ENCODE measurements at regions not wholly inside any gene's neighbourhood (a gene's known extent, or its start where the extent isn't known, plus 50 kb on each side); places are given as distances from the start of the nearest gene placed in this dataset.

DNA sequence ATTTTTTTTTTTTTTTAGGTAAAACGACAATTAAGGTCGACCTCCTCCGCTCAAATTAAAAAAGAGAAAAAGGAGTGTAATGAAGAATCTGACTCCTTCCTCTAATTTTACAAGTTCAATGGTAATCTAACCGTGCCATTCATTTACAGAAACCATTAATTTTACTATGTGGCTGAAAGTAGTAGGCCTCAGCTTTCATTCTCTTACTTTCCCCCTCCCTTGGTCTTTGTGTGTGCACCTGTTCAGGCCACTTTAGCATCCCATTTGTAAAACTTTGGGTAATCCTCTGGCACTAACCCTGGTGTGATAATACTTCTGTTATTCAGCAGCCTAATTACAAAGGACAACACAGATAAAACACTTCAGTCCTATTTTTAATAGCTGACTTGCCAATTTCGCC, 128.1 kb downstream of the ASCL1 start:
- no peaks in the 10 kb centered on the region; the same call in 1 of the 3 replicates for H3K9me3 ChIP-seq
- no peaks in the 10 kb centered on the region for H3K4me1 ChIP-seq
- no peak overlapping the region for H3K4me3 ChIP-seq
- ATAC-seq (no peak), DNase-seq (ENCODE audit: low read depth in 1 of 2, low spot score in 1 of 2) (no peak), FAIRE-seq (no peak)
- no peak for TF ChIP-seq HOXB13 (CRISPR knock-in tag; IDR thresholded peaks at IDR 0.05; ENCODE audit: low read depth)
- TF ChIP-seq TFCP2L1 (CRISPR knock-in tag; IDR thresholded peaks at IDR 0.05): no peak
- no peak for TF ChIP-seq CHD2 (IDR thresholded peaks at IDR 0.05; ENCODE audit: low read length, partially characterized antibody)
- TF ChIP-seq CEBPB (IDR thresholded peaks at IDR 0.05): no peak
- no peak for TF ChIP-seq MAZ (IDR thresholded peaks at IDR 0.05; ENCODE audit: borderline replicate concordance, low read depth, low read length)
- no peak for TF ChIP-seq FOXS1 (CRISPR knock-in tag; IDR thresholded peaks at IDR 0.05)
- no peak for TF ChIP-seq NFE2L2 (conservative IDR thresholded peaks at IDR 0.05; ENCODE audit: low read length)
- TF ChIP-seq PHF8 (IDR thresholded peaks at IDR 0.05; ENCODE audit: borderline replicate concordance, low read depth): no peak
- TF ChIP-seq RAD21 (conservative IDR thresholded peaks at IDR 0.05 in 1 of 2, IDR thresholded peaks at IDR 0.05 in 1 of 2): no peak
- no peak for TF ChIP-seq FOSL2 (IDR thresholded peaks at IDR 0.05)
- no peak for TF ChIP-seq FOSL2 (CRISPR knock-in tag; IDR thresholded peaks at IDR 0.05)
- TF ChIP-seq BCL3 (IDR thresholded peaks at IDR 0.05): no peak
- TF ChIP-seq REST (IDR thresholded peaks at IDR 0.05): no peak
- TF ChIP-seq HOXB5 (CRISPR knock-in tag; IDR thresholded peaks at IDR 0.05): no peak
- no peak overlapping the region for H3K27ac ChIP-seq
- CTCF ChIA-PET: interaction anchor here (1.2 to 1.4 kb wide), 2 partner anchors 8 to 20 kb away, joined by 3 to 5 read pairs; no protein-coding TSS in a partner anchor
- WGBS (ENCODE audit: missing lambda C conversion rate): 12% methylated on average over 5 of the region's 5 CpGs
- no peak overlapping the region for H3K4me2 ChIP-seq
- POLR2A ChIA-PET: no interaction called here

DNA sequence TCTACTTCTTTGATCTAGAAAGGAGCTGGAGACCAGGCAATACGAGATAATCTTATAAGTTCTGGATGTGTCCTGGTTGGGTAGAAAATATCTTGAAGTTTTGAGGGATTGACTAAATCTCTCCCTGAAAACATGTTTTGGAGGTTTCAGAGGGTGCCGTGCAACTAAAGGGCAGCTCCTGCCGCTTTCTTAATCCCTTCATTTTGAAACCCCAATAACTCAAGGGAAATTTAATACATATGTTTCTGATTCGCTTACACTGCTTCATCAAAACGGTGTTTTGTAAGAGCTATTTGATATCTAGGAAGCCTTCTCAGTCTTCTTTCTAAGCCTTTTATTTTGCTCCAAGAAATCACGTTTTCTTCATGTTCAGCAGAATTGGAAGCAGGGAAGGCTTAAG, 129.0 kb downstream of the ASCL1 start:
- ChIA-PET CTCF (interaction anchor here (1.2 kb wide), 1 partner anchor 21 kb away, joined by 3 read pairs; no protein-coding TSS in a partner anchor), POLR2A (no interaction called here)
- H3K4me3 ChIP-seq: no peak overlapping the region
- no peaks in the 10 kb centered on the region for H3K4me1 ChIP-seq
- no peak for ATAC-seq
- H3K4me2 ChIP-seq: no peak overlapping the region
- no peaks in the 10 kb centered on the region; the same call in 1 of the 3 replicates for H3K9me3 ChIP-seq
- H3K27ac ChIP-seq: no peak overlapping the region
- no peak for DNase-seq (ENCODE audit: low read depth in 1 of 2, low spot score in 1 of 2)
- TF ChIP-seq POLR2AphosphoS2 (conservative IDR thresholded peaks at IDR 0.05; ENCODE audit: low read length) (no peak), FOSB (CRISPR knock-in tag; IDR thresholded peaks at IDR 0.05) (no peak), GATA3 (IDR thresholded peaks at IDR 0.05; ENCODE audit: borderline replicate concordance) (no peak), FOSL2 (IDR thresholded peaks at IDR 0.05) (no peak), FOSL2 (CRISPR knock-in tag; IDR thresholded peaks at IDR 0.05) (no peak), NPAS2 (CRISPR knock-in tag; IDR thresholded peaks at IDR 0.05; ENCODE audit: borderline replicate concordance) (no peak), ATOH8 (CRISPR knock-in tag; IDR thresholded peaks at IDR 0.05; ENCODE audit: low read depth) (no peak), JUNB (IDR thresholded peaks at IDR 0.05) (no peak), SREBF2 (IDR thresholded peaks at IDR 0.05) (no peak), BHLHE40 (IDR thresholded peaks at IDR 0.05; ENCODE audit: low read depth, low read length) (no peak), RAD21 (conservative IDR thresholded peaks at IDR 0.05 in 1 of 2, IDR thresholded peaks at IDR 0.05 in 1 of 2) (no peak)
- TF ChIP-seq, protein P1, sequence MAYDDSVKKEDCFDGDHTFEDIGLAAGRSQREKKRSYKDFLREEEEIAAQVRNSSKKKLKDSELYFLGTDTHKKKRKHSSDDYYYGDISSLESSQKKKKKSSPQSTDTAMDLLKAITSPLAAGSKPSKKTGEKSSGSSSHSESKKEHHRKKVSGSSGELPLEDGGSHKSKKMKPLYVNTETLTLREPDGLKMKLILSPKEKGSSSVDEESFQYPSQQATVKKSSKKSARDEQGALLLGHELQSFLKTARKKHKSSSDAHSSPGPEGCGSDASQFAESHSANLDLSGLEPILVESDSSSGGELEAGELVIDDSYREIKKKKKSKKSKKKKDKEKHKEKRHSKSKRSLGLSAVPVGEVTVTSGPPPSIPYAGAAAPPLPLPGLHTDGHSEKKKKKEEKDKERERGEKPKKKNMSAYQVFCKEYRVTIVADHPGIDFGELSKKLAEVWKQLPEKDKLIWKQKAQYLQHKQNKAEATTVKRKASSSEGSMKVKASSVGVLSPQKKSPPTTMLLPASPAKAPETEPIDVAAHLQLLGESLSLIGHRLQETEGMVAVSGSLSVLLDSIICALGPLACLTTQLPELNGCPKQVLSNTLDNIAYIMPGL (CRISPR knock-in tag; IDR thresholded peaks at IDR 0.05; ENCODE audit: borderline replicate concordance): no peak
- 19% methylated on average over 6 of the region's 6 CpGs for WGBS (ENCODE audit: missing lambda C conversion rate)
- no peak for FAIRE-seq
